ENCODE measurements at regions not wholly inside any gene's neighbourhood (a gene's known extent, or its start where the extent isn't known, plus 50 kb on each side); places are given as distances from the start of the nearest gene placed in this dataset.
"Not testable (repeated sequence)": the region's sequence is repeated elsewhere in the genome, so short reads cannot be mapped to it uniquely, and the experiment has no call there.

DNA sequence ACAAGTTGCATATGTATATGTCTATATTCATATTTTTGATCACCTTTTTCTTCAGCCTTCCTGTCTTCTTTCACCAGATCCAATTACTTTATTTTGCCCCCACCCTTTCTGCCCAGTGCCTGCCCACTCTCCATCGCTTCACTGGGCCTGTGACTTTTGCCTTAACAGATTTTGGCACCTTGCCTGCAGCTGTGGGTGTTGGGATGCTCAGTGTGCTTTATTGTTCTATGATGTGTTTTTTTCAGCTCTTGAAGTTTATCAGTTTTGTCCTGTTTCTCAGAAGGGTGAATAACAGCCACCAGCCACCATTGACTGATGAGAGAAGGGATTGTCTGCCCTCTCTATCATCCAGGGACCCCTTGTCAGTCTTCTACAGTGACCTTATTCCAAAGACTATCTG, 77.2 kb upstream of the GALNT7 start:
- peaks cover 3 to 9% of the 10 kb centered on the region in 2 donors for H3K4me1 ChIP-seq (replicated peaks in 1 of 2)
- H3K27ac ChIP-seq, result no peak overlapping the region
- in situ Hi-C loops (cut with MboI; ENCODE audit: low pct_unique_long_range_greater_than_20kb in 2 of 9, low sequenced_read_pairs in 9 of 9, unreplicated experiment in 9 of 9), result no loop called here
- no peak for ATAC-seq (replicated peaks in 6 of 8)
- WGBS, 10 experiments, result 20 to 100% (median 71%) methylated on average over 1 of the region's 1 CpG; no CpG with 5 or more reads in 3 of the 10 experiments
- no peak overlapping the region for H3K4me3 ChIP-seq

GRCh38 chr4:173091958-173092357, 76.7 kb upstream of the GALNT7 start:
- WGBS, 10 experiments, result 0 to 24% (median 3%) methylated on average over 1 to 2 of the region's 2 CpGs
- peak in 4 of 8 experiments; percentile 23 to 71 (median 42) for ATAC-seq (replicated peaks in 6 of 8)
- H3K4me3 ChIP-seq, result no peak overlapping the region
- H3K27ac ChIP-seq, result no peak overlapping the region
- peaks cover 3 to 9% of the 10 kb centered on the region in 2 donors for H3K4me1 ChIP-seq (replicated peaks in 1 of 2)
- in situ Hi-C loops (cut with MboI; ENCODE audit: low pct_unique_long_range_greater_than_20kb in 2 of 9, low sequenced_read_pairs in 9 of 9, unreplicated experiment in 9 of 9), result no loop called here

GRCh38 chr4:173093361-173093760, 75.2 kb upstream of the GALNT7 start:
- no peak overlapping the region for H3K4me3 ChIP-seq
- H3K4me1 ChIP-seq (replicated peaks in 1 of 2), result peaks cover 3 to 9% of the 10 kb centered on the region in 2 donors
- WGBS, 10 experiments, result 11 to 60% (median 50%) methylated on average over 1 of the region's 1 CpG; no CpG with 5 or more reads in 4 of the 10 experiments
- ATAC-seq (replicated peaks in 6 of 8), result no peak
- in situ Hi-C loops (cut with MboI; ENCODE audit: low pct_unique_long_range_greater_than_20kb in 2 of 9, low sequenced_read_pairs in 9 of 9, unreplicated experiment in 9 of 9), result no loop called here
- no peak overlapping the region for H3K27ac ChIP-seq

- Histone ChIP-seq H3K27ac (no peak overlapping the region), H3K4me3 (no peak overlapping the region), H3K4me1 (replicated peaks in 1 of 2) (peaks cover 3 to 9% of the 10 kb centered on the region in 2 donors)
- ATAC-seq (replicated peaks in 6 of 8), result peak in 3 of 8 experiments; percentile 70 to 72 (median 72)
- 14 to 100% (median 68%) methylated on average over 1 to 2 of the region's 2 CpGs; no CpG with 5 or more reads in 2 of the 10 experiments for WGBS, 10 experiments
- in situ Hi-C loops (cut with MboI; ENCODE audit: low pct_unique_long_range_greater_than_20kb in 2 of 9, low sequenced_read_pairs in 9 of 9, unreplicated experiment in 9 of 9), result no loop called here
Measured at GRCh38 chr4:173094739-173095421, 73.7 kb upstream of the GALNT7 start.

DNA sequence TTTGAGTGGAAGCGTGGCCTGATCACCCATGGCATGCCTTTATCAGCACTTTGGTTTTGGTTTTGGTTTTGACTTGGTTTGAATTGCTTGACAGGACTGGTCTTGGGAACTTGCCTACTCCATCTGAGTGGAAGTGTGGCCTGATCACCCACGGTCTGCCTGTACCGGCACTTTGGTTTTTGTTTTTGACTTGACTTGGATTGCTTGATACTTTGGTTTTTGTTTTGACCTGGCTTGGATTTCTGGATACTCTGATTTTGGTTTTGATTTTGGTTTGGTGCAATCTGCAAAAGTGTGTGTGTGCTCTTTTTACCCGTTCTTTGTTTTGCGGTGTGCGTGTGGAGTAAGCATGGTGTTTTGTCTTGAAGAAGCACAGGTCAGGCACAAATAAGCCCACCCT, 69.2 kb upstream of the GALNT7 start:
- H3K4me1 ChIP-seq (replicated peaks in 1 of 2); H3K4me3 ChIP-seq; ATAC-seq (replicated peaks in 6 of 8); H3K27ac ChIP-seq; in situ Hi-C loops (cut with MboI; ENCODE audit: low pct_unique_long_range_greater_than_20kb in 2 of 9, low sequenced_read_pairs in 9 of 9, unreplicated experiment in 9 of 9): not testable (repeated sequence)
- 40 to 100% (median 95%) methylated on average over 1 to 6 of the region's 6 CpGs; no CpG with 5 or more reads in 1 of the 10 experiments for WGBS, 10 experiments

GRCh38 chr4:173111031-173111430, 57.6 kb upstream of the GALNT7 start:
- in situ Hi-C loops (cut with MboI; ENCODE audit: low pct_unique_long_range_greater_than_20kb in 2 of 9, low sequenced_read_pairs in 9 of 9, unreplicated experiment in 9 of 9), result no loop called here
- Histone ChIP-seq H3K4me1 (replicated peaks in 1 of 2) (peaks cover 2 to 13% of the 10 kb centered on the region in 2 donors), H3K4me3 (no peak overlapping the region), H3K27ac (no peak overlapping the region)
- peak in 1 of 8 experiments; percentile 23 for ATAC-seq (replicated peaks in 6 of 8)

GRCh38 chr4:173117430-173117829, 51.2 kb upstream of the GALNT7 start:
- 0 to 100% (median 42%) methylated on average over 1 to 3 of the region's 3 CpGs; no CpG with 5 or more reads in 2 of the 10 experiments for WGBS, 10 experiments
- H3K4me3 ChIP-seq; H3K4me1 ChIP-seq (replicated peaks in 1 of 2); ATAC-seq (replicated peaks in 6 of 8); in situ Hi-C loops (cut with MboI; ENCODE audit: low pct_unique_long_range_greater_than_20kb in 2 of 9, low sequenced_read_pairs in 9 of 9, unreplicated experiment in 9 of 9); H3K27ac ChIP-seq: not testable (repeated sequence)

Measured in motor neuron (in vitro differentiated cells).